ENCODE measurements at regions not wholly inside any gene's neighbourhood (a gene's known extent, or its start where the extent isn't known, plus 50 kb on each side); places are given as distances from the start of the nearest gene placed in this dataset.

DNA sequence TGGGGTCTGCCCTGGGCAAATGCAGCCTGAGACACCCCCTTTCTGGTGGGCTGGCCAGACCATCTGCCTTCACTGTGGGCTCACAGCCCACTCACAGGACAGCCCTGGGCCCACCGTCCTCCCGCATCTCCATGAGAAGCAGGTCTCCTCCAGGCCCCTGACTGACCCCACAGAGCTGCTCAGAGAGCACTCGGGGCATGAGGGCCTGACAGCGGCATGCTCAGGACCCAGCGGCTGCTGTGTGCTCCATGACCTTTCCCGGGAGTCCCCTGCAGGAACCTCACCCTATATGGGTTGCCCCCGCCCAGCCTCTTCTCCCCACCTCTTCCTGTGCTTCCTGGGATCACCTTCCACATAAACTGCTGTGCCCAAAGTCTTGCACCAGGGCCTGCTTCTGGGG lies 162.4 kb upstream of the CST7 start:
- Histone ChIP-seq H4K20me1 (replicated peaks; ENCODE audit: control insufficient read depth, extremely low read depth, insufficient read depth, low read length) (no peaks in the 10 kb centered on the region), H3K9me3 (replicated peaks; ENCODE audit: control insufficient read depth, insufficient read depth, low read length) (no peaks in the 10 kb centered on the region), H2AFZ (ENCODE audit: low read depth, low read length) (no peak overlapping the region), H3K27me3 (ENCODE audit: control insufficient read depth in 2 of 2, insufficient read depth in 2 of 2, low read length in 2 of 2) (no peaks in the 10 kb centered on the region), H3K4me1 (ENCODE audit: control insufficient read depth, extremely low read depth, insufficient read depth, low read length) (no peaks in the 10 kb centered on the region), H3K9me1 (replicated peaks; ENCODE audit: control insufficient read depth, extremely low read depth, insufficient read depth, low read length) (no peaks in the 10 kb centered on the region), H3K9ac (replicated peaks; ENCODE audit: extremely low read depth, insufficient read depth, low read length) (no peak overlapping the region), H3K27ac (ENCODE audit: insufficient read depth, low read depth, low read length) (no peak overlapping the region), H3K79me2 (ENCODE audit: control insufficient read depth, insufficient read depth, low read length) (no peaks in the 10 kb centered on the region), H3K4me2 (ENCODE audit: insufficient read depth, low read length) (no peak overlapping the region), H3K4me3 (replicated peaks in 1 of 3; ENCODE audit: insufficient read depth in 1 of 3, low read depth in 1 of 3, low read length in 3 of 3) (no peak overlapping the region), H3K36me3 (ENCODE audit: control insufficient read depth in 2 of 2, extremely low read depth in 1 of 2, insufficient read depth in 2 of 2, low read length in 2 of 2) (no peaks in the 10 kb centered on the region)
- intact Hi-C loops (cut with micrococcal nuclease) = no loop called here
- CTCF ChIA-PET = no interaction called here
- POLR2A ChIA-PET = no interaction called here
- FAIRE-seq (no peak), DNase-seq (ENCODE audit: low read depth, low spot score) (no peak)
- dilution Hi-C loops (cut with MboI; ENCODE audit: extremely low pct_ligation_motif_present, low sequenced_read_pairs) = no loop called here
- TF ChIP-seq MYC (IDR thresholded peaks at IDR 0.05; ENCODE audit: low read depth, low read length) (no peak), GATA2 (IDR thresholded peaks at IDR 0.05; ENCODE audit: insufficient read depth, insufficient read length, low read depth, low read length) (no peak), JUN (IDR thresholded peaks at IDR 0.05; ENCODE audit: borderline replicate concordance, insufficient read depth, insufficient read length, low read depth) (no peak), EZH2 (IDR thresholded peaks at IDR 0.05; ENCODE audit: borderline replicate concordance, low read depth, low read length, severe bottlenecking) (no peak), POLR2A (IDR thresholded peaks at IDR 0.05; ENCODE audit: low read depth, low read length) (no peak), POLR2AphosphoS5 (IDR thresholded peaks at IDR 0.05; ENCODE audit: insufficient read depth, low read depth, low read length) (no peak), FOS (IDR thresholded peaks at IDR 0.05; ENCODE audit: borderline replicate concordance, insufficient read depth, low read length) (no peak)
- TF ChIP-seq, protein P1, sequence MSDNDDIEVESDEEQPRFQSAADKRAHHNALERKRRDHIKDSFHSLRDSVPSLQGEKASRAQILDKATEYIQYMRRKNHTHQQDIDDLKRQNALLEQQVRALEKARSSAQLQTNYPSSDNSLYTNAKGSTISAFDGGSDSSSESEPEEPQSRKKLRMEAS (IDR thresholded peaks at IDR 0.05; ENCODE audit: insufficient read depth, insufficient read length) = no peak
- TF ChIP-seq, protein P2, sequence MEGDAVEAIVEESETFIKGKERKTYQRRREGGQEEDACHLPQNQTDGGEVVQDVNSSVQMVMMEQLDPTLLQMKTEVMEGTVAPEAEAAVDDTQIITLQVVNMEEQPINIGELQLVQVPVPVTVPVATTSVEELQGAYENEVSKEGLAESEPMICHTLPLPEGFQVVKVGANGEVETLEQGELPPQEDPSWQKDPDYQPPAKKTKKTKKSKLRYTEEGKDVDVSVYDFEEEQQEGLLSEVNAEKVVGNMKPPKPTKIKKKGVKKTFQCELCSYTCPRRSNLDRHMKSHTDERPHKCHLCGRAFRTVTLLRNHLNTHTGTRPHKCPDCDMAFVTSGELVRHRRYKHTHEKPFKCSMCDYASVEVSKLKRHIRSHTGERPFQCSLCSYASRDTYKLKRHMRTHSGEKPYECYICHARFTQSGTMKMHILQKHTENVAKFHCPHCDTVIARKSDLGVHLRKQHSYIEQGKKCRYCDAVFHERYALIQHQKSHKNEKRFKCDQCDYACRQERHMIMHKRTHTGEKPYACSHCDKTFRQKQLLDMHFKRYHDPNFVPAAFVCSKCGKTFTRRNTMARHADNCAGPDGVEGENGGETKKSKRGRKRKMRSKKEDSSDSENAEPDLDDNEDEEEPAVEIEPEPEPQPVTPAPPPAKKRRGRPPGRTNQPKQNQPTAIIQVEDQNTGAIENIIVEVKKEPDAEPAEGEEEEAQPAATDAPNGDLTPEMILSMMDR (IDR thresholded peaks at IDR 0.05; ENCODE audit: extremely low read depth in 1 of 2, insufficient read depth in 1 of 2, low read depth in 1 of 2, low read length in 2 of 2) = no peak
- no TSS peak for BruUV-seq (replicated peaks)

Measured in endothelial cell of umbilical vein (primary cell).